DOHH2 (cell line): ENCODE measurements at regions not wholly inside any gene's neighbourhood (a gene's known extent, or its start where the extent isn't known, plus 50 kb on each side); places are given as distances from the start of the nearest gene placed in this dataset.

ENCODE experiments used
- CTCF ChIP-seq: fragments of 200-600 bp; sonication (generic); IDR thresholded peaks from one replicate; pipeline ENCODE4 v1.5.1; 2014; ENCODE audit warnings: antibody characterized with exemption, mild to moderate bottlenecking, low read depth, low read length; ENCODE audit not compliant: poor library complexity, severe bottlenecking
- EZH2phosphoT487 ChIP-seq: fragments of 200-600 bp; sonication (generic); IDR thresholded peaks from 2 replicates; pipeline ENCODE4 v1.6.1; 2017; ENCODE audit warnings: borderline replicate concordance, mild to moderate bottlenecking, antibody characterized with exemption, low read length, moderate library complexity, mixed read lengths

- TF ChIP-seq CTCF (no peak), EZH2phosphoT487 (no peak)
Observed at GRCh38 chr15:47974724-47975123, 146.1 kb upstream of the SLC24A5 start.
